HCT116 (cell line): ENCODE measurements at regions not wholly inside any gene's neighbourhood (a gene's known extent, or its start where the extent isn't known, plus 50 kb on each side); places are given as distances from the start of the nearest gene placed in this dataset.
A peak's percentile ranks its signal among the peaks of the same experiment; 100 is the strongest.

Experiments used
- ATAC-seq: fragments of 200-7000 bp; cut with Tn5 transposase; 2 replicates; pipeline ENCODE4 v1.9.1; 2020; ENCODE audit warnings: mild to moderate bottlenecking, moderate library complexity
- BruUV-seq: library from RNA; stranded (reverse); fragments of 400-500 nt; replicated peaks from 2 replicates; lab custom pipeline; 2021; lab: Mats Ljungman, UMichigan
- CTCF ChIA-PET: fragments of 300-600 bp; sonication (Branson Sonifier 250); formaldehyde crosslinking; loops from one replicate; lab custom pipeline; 2021; ENCODE audit warnings: antibody characterized with exemption; lab: Charles Lee
- POLR2A ChIA-PET: fragments of 300-600, 350-600 bp; sonication (Branson Sonifier 250); formaldehyde crosslinking; loops from one replicate; lab custom pipeline; 2021; ENCODE audit warnings: antibody characterized with exemption; lab: Charles Lee
- RAD21 ChIA-PET, 2 experiments: fragments of 300-600 bp; sonication (Branson Sonifier 250); formaldehyde crosslinking; loops; one replicate each; lab custom pipeline; 2023; ENCODE audit warnings: low total read pairs in 2 of 2; ENCODE audit not compliant: uncharacterized antibody in 2 of 2, unreplicated experiment in 2 of 2, low non-redundant PET in 1 of 2; lab: Charles Lee
- DNase-seq: peaks from one replicate; pipeline ENCODE4 v3.0.0-alpha.2; 2010; ENCODE audit warnings: low read depth, low spot score
- H2AFZ ChIP-seq: fragments of 200-600 bp; shearing (Covaris generic), sonication (generic); 2 replicates; pipeline ENCODE4 v1.6.1; 2017; ENCODE audit warnings: low read depth, mixed run types, mixed read lengths, antibody characterized with exemption, low read length; ENCODE audit not compliant: poor library complexity, severe bottlenecking
- H3K27ac ChIP-seq: 2 replicates; pipeline ENCODE4 v1.5.1; 2012; ENCODE audit warnings: low read depth, low read length
- H3K27me3 ChIP-seq: fragments of 200-600 bp; sonication (generic); 2 replicates; pipeline ENCODE4 v1.6.1; 2016; ENCODE audit warnings: mixed run types, low read length, mixed read lengths; ENCODE audit not compliant: insufficient read depth
- H3K36me3 ChIP-seq, 2 experiments: fragments of 200-500 bp in 1 of 2; fragments of 200-600 bp in 1 of 2; sonication (Bioruptor generic) in 1 of 2; sonication (generic) in 1 of 2; 2 replicates each; pipeline versions ENCODE4 v1.5.1 to v1.6.1; 2014 to 2016; ENCODE audit warnings: low read length in 2 of 2, inconsistent platforms in 1 of 2, mixed read lengths in 1 of 2, mixed run types in 1 of 2; ENCODE audit not compliant: insufficient read depth in 2 of 2, control insufficient read depth in 1 of 2
- H3K4me1 ChIP-seq, 2 experiments: fragments of 200-600 bp in 1 of 2; sonication (generic) in 1 of 2; 2 replicates each; pipeline versions ENCODE4 v1.5.1 to v1.6.1; 2012 to 2017; ENCODE audit warnings: low read length in 2 of 2, inconsistent platforms in 1 of 2, mild to moderate bottlenecking in 1 of 2, mixed read lengths in 1 of 2, mixed run types in 1 of 2, moderate library complexity in 1 of 2; ENCODE audit not compliant: insufficient read depth in 2 of 2, control insufficient read depth in 1 of 2
- H3K4me2 ChIP-seq: fragments of 200-600 bp; sonication (generic); 2 replicates; pipeline ENCODE4 v1.6.1; 2017; ENCODE audit warnings: mixed run types, low read length, mixed read lengths
- H3K4me3 ChIP-seq, 2 experiments: fragments of 200-600 bp in 1 of 2; sonication (generic) in 1 of 2; replicated peaks in 1 of 2; 2 replicates each; pipeline ENCODE4 v1.5.1; 2011 to 2016; ENCODE audit warnings: low read length in 2 of 2, control low read depth in 1 of 2, low read depth in 1 of 2, mild to moderate bottlenecking in 1 of 2, mixed read lengths in 1 of 2, mixed run types in 1 of 2
- H3K79me2 ChIP-seq: fragments of 200-600 bp; sonication (generic); 2 replicates; pipeline ENCODE4 v1.6.1; 2017; ENCODE audit warnings: mild to moderate bottlenecking, mixed run types, low read length, moderate library complexity, mixed read lengths; ENCODE audit not compliant: insufficient read depth
- H3K9ac ChIP-seq: fragments of 200-600 bp; sonication (generic); 2 replicates; pipeline ENCODE4 v1.6.1; 2016; ENCODE audit warnings: low read length, mixed read lengths
- H3K9me2 ChIP-seq: fragments of 200-600 bp; sonication (generic), shearing (Covaris generic); 2 replicates; pipeline ENCODE4 v1.6.1; 2017; ENCODE audit warnings: mixed run types, mild to moderate bottlenecking, moderate library complexity; ENCODE audit not compliant: insufficient read depth
- H3K9me3 ChIP-seq, 2 experiments: fragments of 200-500 bp in 1 of 2; fragments of 200-600 bp in 1 of 2; sonication (Bioruptor generic) in 1 of 2; sonication (generic) in 1 of 2; 2 replicates each; pipeline ENCODE4 v1.6.1; 2014 to 2017; ENCODE audit warnings: low read length in 2 of 2, mixed read lengths in 2 of 2, inconsistent platforms in 1 of 2, low read depth in 1 of 2, mild to moderate bottlenecking in 1 of 2, mixed run types in 1 of 2, moderate library complexity in 1 of 2; ENCODE audit not compliant: control insufficient read depth in 1 of 2, insufficient read depth in 1 of 2
- H4K20me1 ChIP-seq: fragments of 200-600 bp; sonication (generic), shearing (Covaris generic); 2 replicates; pipeline ENCODE4 v1.6.1; 2017; ENCODE audit warnings: mixed run types, mild to moderate bottlenecking, moderate library complexity; ENCODE audit not compliant: insufficient read depth
- SP1 ChIP-seq: IDR thresholded peaks from 2 replicates; pipeline ENCODE4 v1.6.1; 2012; ENCODE audit warnings: low read depth
- SRF ChIP-seq: IDR thresholded peaks from 2 replicates; pipeline ENCODE4 v1.6.1; 2012; ENCODE audit warnings: low read depth
- ZFX ChIP-seq: fragments of 450-650 bp; IDR thresholded peaks from 2 replicates; pipeline ENCODE4 v1.6.1; 2017
- intact Hi-C: fragments of 100-400 bp; cut with micrococcal nuclease; formaldehyde crosslinking; loops from 2 replicates; pipeline ENCODE4 v1.10.0; 2022
- TF ChIP-seq, protein P1 (sequence below): IDR thresholded peaks from 2 replicates; pipeline ENCODE4 v1.6.1; 2011; ENCODE audit warnings: mild to moderate bottlenecking, low read length, moderate library complexity; ENCODE audit not compliant: insufficient replicate concordance; ENCODE audit errors: extremely low read depth
- TF ChIP-seq, protein P2 (sequence below), 3 experiments: fragments of 200-600 bp in 1 of 3; sonication (generic) in 1 of 3; IDR thresholded peaks in 2 of 3; conservative IDR thresholded peaks in 1 of 3; 2 replicates each; pipeline ENCODE4 v1.5.1; 2012 to 2017; ENCODE audit warnings: low read depth in 2 of 3, low read length in 2 of 3, antibody characterized with exemption in 1 of 3, borderline replicate concordance in 1 of 3, control low read depth in 1 of 3, mild to moderate bottlenecking in 1 of 3, mixed read lengths in 1 of 3, mixed run types in 1 of 3, moderate library complexity in 1 of 3; ENCODE audit not compliant: insufficient read depth in 1 of 3
- TF ChIP-seq, protein P3 (sequence below): IDR thresholded peaks from 2 replicates; pipeline ENCODE4 v1.6.1; 2012; ENCODE audit warnings: low read depth
- TF ChIP-seq, protein P4 (sequence below): IDR thresholded peaks from 2 replicates; pipeline ENCODE4 v1.6.1; 2012

DNA sequence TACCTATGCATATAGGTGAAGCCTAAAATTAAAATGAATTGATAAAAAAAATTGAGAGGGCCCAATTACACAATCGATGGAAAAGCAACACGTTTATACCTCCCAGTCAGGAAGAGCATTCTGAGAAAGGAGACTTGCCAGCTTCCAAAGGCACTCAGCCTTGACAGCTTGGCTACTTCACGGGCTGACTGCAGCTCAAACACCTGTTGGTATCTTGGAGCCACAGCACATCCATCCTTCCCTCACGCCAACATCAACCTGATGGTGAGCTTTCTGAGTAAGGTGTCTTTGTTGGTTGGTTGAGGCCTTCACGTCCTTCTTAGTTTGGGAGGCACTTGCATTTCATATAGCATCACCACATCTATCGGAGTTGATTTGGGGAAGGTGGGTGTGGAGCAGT, 598.9 kb upstream of the DIPK2B start:
- Histone ChIP-seq H3K27ac (peak overlapping the region; percentile 74), H3K36me3 (peaks cover 0 to 17% of the 10 kb centered on the region in 2 experiments; a peak in 1 of 4 replicates), H3K27me3 (no peaks in the 10 kb centered on the region), H3K4me1 (peaks cover 74 to 100% of the 10 kb centered on the region in 2 experiments), H2AFZ (no peak overlapping the region), H3K9ac (peak overlapping the region; percentile 36), H4K20me1 (0 out of 2 replicates have a peak, but pooled peaks cover 3% of the 10 kb centered on the region), H3K4me2 (peak overlapping the region; percentile 32), H3K79me2 (peaks cover 100% of the 10 kb centered on the region), H3K9me3 (no peaks in the 10 kb centered on the region), H3K9me2 (no peaks in the 10 kb centered on the region), H3K4me3 (no peak overlapping the region)
- intact Hi-C loops = no loop called here
- TF ChIP-seq, protein P1, sequence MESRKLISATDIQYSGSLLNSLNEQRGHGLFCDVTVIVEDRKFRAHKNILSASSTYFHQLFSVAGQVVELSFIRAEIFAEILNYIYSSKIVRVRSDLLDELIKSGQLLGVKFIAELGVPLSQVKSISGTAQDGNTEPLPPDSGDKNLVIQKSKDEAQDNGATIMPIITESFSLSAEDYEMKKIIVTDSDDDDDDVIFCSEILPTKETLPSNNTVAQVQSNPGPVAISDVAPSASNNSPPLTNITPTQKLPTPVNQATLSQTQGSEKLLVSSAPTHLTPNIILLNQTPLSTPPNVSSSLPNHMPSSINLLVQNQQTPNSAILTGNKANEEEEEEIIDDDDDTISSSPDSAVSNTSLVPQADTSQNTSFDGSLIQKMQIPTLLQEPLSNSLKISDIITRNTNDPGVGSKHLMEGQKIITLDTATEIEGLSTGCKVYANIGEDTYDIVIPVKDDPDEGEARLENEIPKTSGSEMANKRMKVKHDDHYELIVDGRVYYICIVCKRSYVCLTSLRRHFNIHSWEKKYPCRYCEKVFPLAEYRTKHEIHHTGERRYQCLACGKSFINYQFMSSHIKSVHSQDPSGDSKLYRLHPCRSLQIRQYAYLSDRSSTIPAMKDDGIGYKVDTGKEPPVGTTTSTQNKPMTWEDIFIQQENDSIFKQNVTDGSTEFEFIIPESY = no peak
- TF ChIP-seq, protein P2, sequence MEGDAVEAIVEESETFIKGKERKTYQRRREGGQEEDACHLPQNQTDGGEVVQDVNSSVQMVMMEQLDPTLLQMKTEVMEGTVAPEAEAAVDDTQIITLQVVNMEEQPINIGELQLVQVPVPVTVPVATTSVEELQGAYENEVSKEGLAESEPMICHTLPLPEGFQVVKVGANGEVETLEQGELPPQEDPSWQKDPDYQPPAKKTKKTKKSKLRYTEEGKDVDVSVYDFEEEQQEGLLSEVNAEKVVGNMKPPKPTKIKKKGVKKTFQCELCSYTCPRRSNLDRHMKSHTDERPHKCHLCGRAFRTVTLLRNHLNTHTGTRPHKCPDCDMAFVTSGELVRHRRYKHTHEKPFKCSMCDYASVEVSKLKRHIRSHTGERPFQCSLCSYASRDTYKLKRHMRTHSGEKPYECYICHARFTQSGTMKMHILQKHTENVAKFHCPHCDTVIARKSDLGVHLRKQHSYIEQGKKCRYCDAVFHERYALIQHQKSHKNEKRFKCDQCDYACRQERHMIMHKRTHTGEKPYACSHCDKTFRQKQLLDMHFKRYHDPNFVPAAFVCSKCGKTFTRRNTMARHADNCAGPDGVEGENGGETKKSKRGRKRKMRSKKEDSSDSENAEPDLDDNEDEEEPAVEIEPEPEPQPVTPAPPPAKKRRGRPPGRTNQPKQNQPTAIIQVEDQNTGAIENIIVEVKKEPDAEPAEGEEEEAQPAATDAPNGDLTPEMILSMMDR (IDR thresholded peaks at IDR 0.05 in 2 of 3, conservative IDR thresholded peaks at IDR 0.05 in 1 of 3; ENCODE audit: borderline replicate concordance in 1 of 3, insufficient read depth in 1 of 3, low read depth in 2 of 3, low read length in 2 of 3) = no peak
- no peak for TF ChIP-seq ZFX
- BruUV-seq = no TSS peak
- DNase-seq = no peak
- ChIA-PET CTCF (no interaction called here), POLR2A (no interaction called here), RAD21 (no interaction called here)
- ATAC-seq = no peak

DNA sequence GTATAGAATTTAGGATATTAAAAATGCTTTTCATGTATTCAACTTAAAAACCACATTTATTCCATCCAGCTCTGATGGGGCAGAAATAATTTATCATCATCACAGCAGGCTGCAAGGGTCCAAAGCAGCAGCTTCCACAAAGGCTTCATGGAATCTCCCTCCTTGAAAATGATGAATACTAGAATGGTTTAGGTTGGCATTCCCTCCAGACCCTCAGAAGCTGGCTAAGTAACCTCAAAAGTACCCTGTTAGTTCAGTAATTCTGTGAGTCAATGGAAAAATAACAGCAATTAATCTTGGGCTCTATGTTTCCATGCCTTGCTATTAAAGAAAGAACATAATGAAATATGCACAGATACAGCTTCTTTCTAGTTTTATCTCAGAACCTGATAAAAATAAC, 594.9 kb upstream of the DIPK2B start:
- intact Hi-C loops = no loop called here
- peaks cover 3 to 30% of the 10 kb centered on the region in 2 experiments for H3K36me3 ChIP-seq

More for the DNA sequence above, 594.9 kb upstream of the DIPK2B start:
- peaks cover 12% of the 10 kb centered on the region; the same call in 1 of the 2 replicates for H4K20me1 ChIP-seq
- ChIA-PET CTCF (no interaction called here), POLR2A (no interaction called here), RAD21 (no interaction called here)
- peaks cover 62 to 98% of the 10 kb centered on the region in 2 experiments for H3K4me1 ChIP-seq
- H3K9me2 ChIP-seq = no peaks in the 10 kb centered on the region
- H3K4me2 ChIP-seq = peak overlapping the region; percentile 25; the same call in 1 of the 2 replicates
- DNase-seq (no peak), ATAC-seq (no peak)
- H3K27ac ChIP-seq = peak overlapping the region; percentile 40; the same call in 1 of the 2 replicates
- peak overlapping the region; percentile 23; the same call in 1 of the 2 replicates for H3K9ac ChIP-seq
- H3K27me3 ChIP-seq = no peaks in the 10 kb centered on the region
- no TSS peak for BruUV-seq
- peaks cover 100% of the 10 kb centered on the region for H3K79me2 ChIP-seq
- TF ChIP-seq SRF = no peak
- TF ChIP-seq, protein P3, sequence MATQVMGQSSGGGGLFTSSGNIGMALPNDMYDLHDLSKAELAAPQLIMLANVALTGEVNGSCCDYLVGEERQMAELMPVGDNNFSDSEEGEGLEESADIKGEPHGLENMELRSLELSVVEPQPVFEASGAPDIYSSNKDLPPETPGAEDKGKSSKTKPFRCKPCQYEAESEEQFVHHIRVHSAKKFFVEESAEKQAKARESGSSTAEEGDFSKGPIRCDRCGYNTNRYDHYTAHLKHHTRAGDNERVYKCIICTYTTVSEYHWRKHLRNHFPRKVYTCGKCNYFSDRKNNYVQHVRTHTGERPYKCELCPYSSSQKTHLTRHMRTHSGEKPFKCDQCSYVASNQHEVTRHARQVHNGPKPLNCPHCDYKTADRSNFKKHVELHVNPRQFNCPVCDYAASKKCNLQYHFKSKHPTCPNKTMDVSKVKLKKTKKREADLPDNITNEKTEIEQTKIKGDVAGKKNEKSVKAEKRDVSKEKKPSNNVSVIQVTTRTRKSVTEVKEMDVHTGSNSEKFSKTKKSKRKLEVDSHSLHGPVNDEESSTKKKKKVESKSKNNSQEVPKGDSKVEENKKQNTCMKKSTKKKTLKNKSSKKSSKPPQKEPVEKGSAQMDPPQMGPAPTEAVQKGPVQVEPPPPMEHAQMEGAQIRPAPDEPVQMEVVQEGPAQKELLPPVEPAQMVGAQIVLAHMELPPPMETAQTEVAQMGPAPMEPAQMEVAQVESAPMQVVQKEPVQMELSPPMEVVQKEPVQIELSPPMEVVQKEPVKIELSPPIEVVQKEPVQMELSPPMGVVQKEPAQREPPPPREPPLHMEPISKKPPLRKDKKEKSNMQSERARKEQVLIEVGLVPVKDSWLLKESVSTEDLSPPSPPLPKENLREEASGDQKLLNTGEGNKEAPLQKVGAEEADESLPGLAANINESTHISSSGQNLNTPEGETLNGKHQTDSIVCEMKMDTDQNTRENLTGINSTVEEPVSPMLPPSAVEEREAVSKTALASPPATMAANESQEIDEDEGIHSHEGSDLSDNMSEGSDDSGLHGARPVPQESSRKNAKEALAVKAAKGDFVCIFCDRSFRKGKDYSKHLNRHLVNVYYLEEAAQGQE = no peak
- TF ChIP-seq, protein P4, sequence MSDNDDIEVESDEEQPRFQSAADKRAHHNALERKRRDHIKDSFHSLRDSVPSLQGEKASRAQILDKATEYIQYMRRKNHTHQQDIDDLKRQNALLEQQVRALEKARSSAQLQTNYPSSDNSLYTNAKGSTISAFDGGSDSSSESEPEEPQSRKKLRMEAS = no peak
- no peak for TF ChIP-seq SP1
- H2AFZ ChIP-seq = no peak overlapping the region
- no peak overlapping the region for H3K4me3 ChIP-seq
- H3K9me3 ChIP-seq = no peaks in the 10 kb centered on the region
